GM12878 (cell line): ENCODE measurements at regions not wholly inside any gene's neighbourhood (a gene's known extent, or its start where the extent isn't known, plus 50 kb on each side); places are given as distances from the start of the nearest gene placed in this dataset.

Source experiments
- ATAC-seq: fragments of 200-7000 bp; cut with Tn5 transposase; 3 replicates; pipeline ENCODE4 v1.9.1; 2020; ENCODE audit warnings: mild to moderate bottlenecking, moderate library complexity
- BruUV-seq: library from RNA; stranded (reverse); fragments of 400-500 nt; replicated peaks from 2 replicates; lab custom pipeline; 2021; lab: Mats Ljungman, UMichigan
- CTCF ChIA-PET: fragments of 300-600 bp; sonication (Branson Sonifier 250); formaldehyde crosslinking; extraction: SDS; loops from one replicate; lab custom pipeline; 2021; ENCODE audit warnings: inconsistent platforms; lab: Yijun Ruan, JAX
- POLR2A ChIA-PET: fragments of 350-600 bp; formaldehyde crosslinking; extraction: SDS; loops from one replicate; lab custom pipeline; 2021; ENCODE audit warnings: inconsistent platforms; lab: Charles Lee
- RAD21 ChIA-PET: fragments of 300-600 bp; sonication (Branson Sonifier 250); formaldehyde crosslinking; loops from one replicate; lab custom pipeline; 2023; ENCODE audit warnings: antibody characterized with exemption; ENCODE audit not compliant: unreplicated experiment; lab: Charles Lee
- SMC1A ChIA-PET: fragments of 300-600 bp; sonication (Branson Sonifier 250); formaldehyde crosslinking; loops from one replicate; lab custom pipeline; 2023; ENCODE audit not compliant: unreplicated experiment, uncharacterized antibody; lab: Charles Lee
- DNase-seq: peaks from one replicate; pipeline ENCODE4 v3.0.0-alpha.2; 2011; ENCODE audit warnings: low read depth, low spot score
- FAIRE-seq: peaks from 3 replicates; lab custom pipeline; 2011; peaks lifted over from hg19 to GRCh38; lab: Jason Lieb, UNC
- H2AFZ ChIP-seq: 2 replicates; pipeline ENCODE4 v1.6.0; 2011; ENCODE audit warnings: low read depth, low read length, control low read depth; ENCODE audit not compliant: control insufficient read depth
- H3K27ac ChIP-seq: 2 replicates; pipeline ENCODE4 v1.5.1; 2011; ENCODE audit warnings: control low read depth; ENCODE audit not compliant: control insufficient read depth, insufficient read depth
- H3K27me3 ChIP-seq, 2 experiments: replicated peaks in 1 of 2; 2 replicates each; pipeline versions ENCODE4 v1.6.0 to v1.6.1; 2011; ENCODE audit warnings: low read length in 1 of 2; ENCODE audit not compliant: control insufficient read depth in 2 of 2, insufficient read depth in 2 of 2
- H3K36me3 ChIP-seq, 2 experiments: 2 replicates each; pipeline ENCODE4 v1.5.1; 2011; ENCODE audit warnings: low read length in 1 of 2; ENCODE audit not compliant: control insufficient read depth in 2 of 2, insufficient read depth in 2 of 2
- H3K4me1 ChIP-seq: 2 replicates; pipeline ENCODE4 v1.6.1; 2011; ENCODE audit warnings: mild to moderate bottlenecking, low read length, moderate library complexity, mixed read lengths; ENCODE audit not compliant: control insufficient read depth, insufficient read depth
- H3K4me2 ChIP-seq: 2 replicates; pipeline ENCODE4 v1.6.0; 2011; ENCODE audit warnings: control low read depth; ENCODE audit not compliant: control insufficient read depth, insufficient read depth
- H3K4me3 ChIP-seq: fragments of 200-600 bp; sonication (generic); 2 replicates; pipeline ENCODE4 v1.5.1; 2016
- H3K79me2 ChIP-seq: 2 replicates; pipeline ENCODE4 v1.6.0; 2011; ENCODE audit warnings: low read length; ENCODE audit not compliant: control insufficient read depth, insufficient read depth
- H3K9ac ChIP-seq: 2 replicates; pipeline ENCODE4 v1.8.0; 2011; ENCODE audit warnings: low read length, control low read depth, mixed read lengths; ENCODE audit not compliant: control insufficient read depth, insufficient read depth
- H3K9me3 ChIP-seq: replicated peaks from 3 replicates; pipeline ENCODE4 v1.5.1; 2011; ENCODE audit warnings: mild to moderate bottlenecking, low read length; ENCODE audit not compliant: control insufficient read depth, insufficient read depth
- H4K20me1 ChIP-seq: 2 replicates; pipeline ENCODE4 v1.6.0; 2011; ENCODE audit not compliant: control insufficient read depth, insufficient read depth
- BCL11A ChIP-seq: IDR thresholded peaks from 2 replicates; pipeline ENCODE4 v1.6.1; 2011; ENCODE audit warnings: low read depth, low read length
- DPF2 ChIP-seq: fragments of 450-650 bp; IDR thresholded peaks from 2 replicates; pipeline ENCODE4 v1.6.1; 2017; ENCODE audit warnings: mild to moderate bottlenecking
- MEF2A ChIP-seq: IDR thresholded peaks from 2 replicates; pipeline ENCODE4 v1.6.1; 2011; ENCODE audit warnings: low read depth, mild to moderate bottlenecking, low read length, moderate library complexity; ENCODE audit not compliant: insufficient read depth
- NBN ChIP-seq: fragments of 450-650 bp; IDR thresholded peaks from 2 replicates; pipeline ENCODE4 v1.6.1; 2016
- POLR2A ChIP-seq: IDR thresholded peaks from 2 replicates; pipeline ENCODE4 v1.6.1; 2011; ENCODE audit warnings: low read depth, mild to moderate bottlenecking, low read length
- SMC3 ChIP-seq: IDR thresholded peaks from 2 replicates; pipeline ENCODE4 v1.6.1; 2011; ENCODE audit warnings: low read length, improper control_type of control experiment, borderline replicate concordance
- ZNF217 ChIP-seq: fragments of 450-650 bp; IDR thresholded peaks from 2 replicates; pipeline ENCODE4 v1.6.1; 2017; ENCODE audit warnings: antibody characterized with exemption, mild to moderate bottlenecking
- WGBS: methylation state at CpG from one replicate; pipeline ENCODE4 v1.1.6; 2016; ENCODE audit warnings: low lambda C conversion rate; ENCODE audit not compliant: insufficient replicate concordance, insufficient coverage; ENCODE audit errors: missing lambda C conversion rate; 5-methylcytosine and 5-hydroxymethylcytosine counted together
- in situ Hi-C: fragments of 300-500 bp; cut with MboI; formaldehyde crosslinking; loops from 9 replicates; pipeline ENCODE4 v1.14.3; 2018; ENCODE audit warnings: mixed read lengths
- intact Hi-C: fragments of 100-400 bp; cut with micrococcal nuclease; formaldehyde crosslinking; loops from one replicate; pipeline ENCODE4 v1.14.2; 2022; ENCODE audit not compliant: unreplicated experiment

GRCh38 chr20:40436011-40436410, 253.0 kb downstream of the MAFB start:
- WGBS: 71% methylated on average over 1 of the region's 1 CpG
- intact Hi-C loops (no loop called here), in situ Hi-C loops (no loop called here)
- Histone ChIP-seq H3K36me3 (no peaks in the 10 kb centered on the region), H3K4me3 (no peak overlapping the region), H3K27me3 (no peaks in the 10 kb centered on the region; a peak in 1 of 4 replicates), H3K27ac (no peak overlapping the region), H3K9me3 (no peaks in the 10 kb centered on the region), H3K4me2 (no peak overlapping the region), H2AFZ (no peak overlapping the region), H4K20me1 (no peaks in the 10 kb centered on the region), H3K79me2 (no peaks in the 10 kb centered on the region), H3K9ac (no peak overlapping the region), H3K4me1 (no peaks in the 10 kb centered on the region)
- ATAC-seq (no peak), DNase-seq (no peak), FAIRE-seq (no peak)
- ChIA-PET RAD21 (no interaction called here), POLR2A (no interaction called here), SMC1A (interaction anchor here (0.6 kb wide), 1 partner anchor 1091 kb away, joined by 3 read pairs; no protein-coding TSS in a partner anchor), CTCF (no interaction called here)
- no peak for TF ChIP-seq MEF2A
- no TSS peak for BruUV-seq

GRCh38 chr20:40435146-40435895, 253.7 kb downstream of the MAFB start:
- no peaks in the 10 kb centered on the region for H3K9me3 ChIP-seq
- in situ Hi-C loops: no loop called here
- no peaks in the 10 kb centered on the region; a peak in 1 of 4 replicates for H3K27me3 ChIP-seq
- DNase-seq (no peak), ATAC-seq (no peak), FAIRE-seq (no peak)
- no peak overlapping the region for H3K27ac ChIP-seq
- intact Hi-C loops: no loop called here
- H3K9ac ChIP-seq: no peak overlapping the region
- H2AFZ ChIP-seq: no peak overlapping the region
- BruUV-seq: no TSS peak
- no peak for TF ChIP-seq BCL11A
- no peak for TF ChIP-seq ZNF217
- no peak for TF ChIP-seq NBN
- no peak for TF ChIP-seq DPF2
- TF ChIP-seq SMC3: no peak
- no peak for TF ChIP-seq POLR2A
- WGBS: 12% methylated on average over 4 of the region's 4 CpGs
- no peaks in the 10 kb centered on the region for H3K79me2 ChIP-seq
- no peak overlapping the region for H3K4me3 ChIP-seq
- no peaks in the 10 kb centered on the region for H3K4me1 ChIP-seq
- ChIA-PET SMC1A (interaction anchor here (0.6 kb wide), 1 partner anchor 1092 kb away, joined by 3 read pairs; no protein-coding TSS in a partner anchor), CTCF (no interaction called here), POLR2A (no interaction called here), RAD21 (no interaction called here)
- H4K20me1 ChIP-seq: no peaks in the 10 kb centered on the region
- H3K36me3 ChIP-seq: no peaks in the 10 kb centered on the region
- no peak overlapping the region for H3K4me2 ChIP-seq
